Pancreas (tissue), 10 donors: ENCODE measurements at regions not wholly inside any gene's neighbourhood (a gene's known extent, or its start where the extent isn't known, plus 50 kb on each side); places are given as distances from the start of the nearest gene placed in this dataset.

Source experiments
- ATAC-seq, 4 donors: fragments of 200-7000 bp; cut with Tn5 transposase; one replicate each; pipeline versions ENCODE4 v1.8.0 to v1.9.1; 2020; ENCODE audit warnings: mild to moderate bottlenecking in 4 of 4, moderate library complexity in 4 of 4
- DNase-seq, 6 donors: peaks; one replicate each; pipeline ENCODE4 v3.0.0-alpha.2; 2020
- FAIRE-seq: peaks from 2 replicates; lab custom pipeline; 2012; peaks lifted over from hg19 to GRCh38; lab: Jason Lieb, UNC
- H3K27ac ChIP-seq, 4 donors: fragments of 200-600 bp; sonication (generic); 1 replicate in 3 of 4; 2 replicates in 1 of 4; pipeline versions ENCODE4 v1.5.0 to v1.8.0; 2020
- H3K27me3 ChIP-seq, 4 donors: fragments of 200-600 bp; one replicate each; pipeline ENCODE4 v1.8.0; 2021
- H3K36me3 ChIP-seq, 3 donors: fragments of 200-600 bp; sonication (generic) in 1 of 3; one replicate each; pipeline versions ENCODE4 v1.5.0 to v1.8.0; 2020 to 2021
- H3K4me1 ChIP-seq, 3 donors: fragments of 200-600 bp; one replicate each; pipeline ENCODE4 v1.8.0; 2021
- H3K4me3 ChIP-seq, 4 donors: fragments of 200-600 bp; sonication (generic) in 2 of 4; one replicate each; pipeline versions ENCODE4 v1.5.0 to v1.8.0; 2020 to 2021
- H3K9me3 ChIP-seq, 4 donors: fragments of 200-600 bp; one replicate each; pipeline ENCODE4 v1.8.0; 2021
- CTCF ChIP-seq, 4 donors: fragments of 200-600 bp; sonication (generic) in 3 of 4; IDR thresholded peaks; one replicate each; pipeline versions ENCODE4 v1.5.0 to v1.8.0; 2021; ENCODE audit warnings: antibody characterized with exemption in 4 of 4
- WGBS, 2 donors: extraction: QIAGEN DNeasy Blood & Tissue Kit; methylation state at CpG; one replicate each; pipeline ENCODE4 v1.1.7; 2013; 5-methylcytosine and 5-hydroxymethylcytosine counted together
- intact Hi-C, 3 donors: fragments of 100-400 bp; cut with DNase I; formaldehyde crosslinking; loops; one replicate each; pipeline versions ENCODE4 v1.11.1 to v1.14.2; 2022
- donor health status: healthy with polysubstance abuse.
- donor health status: DM: no; HTN: no; CAD: no; lungs with moderate emphysema.
- donor health status: DM: no; HTN: no; CAD: no.
- donor health status: control.
- donor health status: control.
- donor health status: Bipolar disorder and iron deficiency.
- donor health status: DM: yes; HTN: yes; CAD: no.
- donor health status: DM: no; HTN: no; CAD: no.
- donor health status: DM: no; HTN: no; CAD: no.
- donor health status: DM: yes; HTN: yes; CAD: no.

DNA sequence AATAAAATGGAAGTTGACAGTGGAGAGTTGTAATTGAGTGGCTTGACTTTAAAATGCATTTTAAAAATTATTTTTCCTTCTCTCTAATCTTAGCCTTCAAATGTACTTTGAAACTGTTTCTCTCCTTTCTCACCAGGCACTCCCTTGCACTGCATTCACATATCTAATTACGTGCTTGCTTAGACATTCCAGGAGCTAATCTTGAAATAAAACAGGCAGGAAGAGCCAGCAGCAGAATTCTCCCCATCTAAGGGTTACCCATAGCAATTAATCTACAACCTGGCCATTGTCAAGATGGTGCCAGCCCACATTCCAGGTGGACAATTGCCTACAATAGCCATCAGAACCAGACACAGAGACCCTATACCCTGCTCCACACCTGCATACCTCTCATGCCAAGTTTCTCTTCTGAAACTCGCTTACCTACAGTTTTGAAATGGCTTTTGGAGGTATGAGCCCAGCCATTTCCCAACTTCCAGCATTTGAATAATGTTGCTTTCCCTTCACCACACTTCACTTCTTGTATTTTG, 167.6 kb upstream of the GJE1 start:
- intact Hi-C loops: no loop called here
- Histone ChIP-seq H3K36me3 (no peaks in the 10 kb centered on the region), H3K4me3 (no peak overlapping the region), H3K4me1 (no peaks in the 10 kb centered on the region), H3K27me3 (no peaks in the 10 kb centered on the region), H3K9me3 (no peaks in the 10 kb centered on the region), H3K27ac (no peak overlapping the region)
- ATAC-seq (no peak), DNase-seq (no peak), FAIRE-seq (no peak)
- 17 to 24% methylated on average over 2 of the region's 2 CpGs for WGBS, 2 donors
- no peak for TF ChIP-seq CTCF (IDR thresholded peaks at IDR 0.05)

DNA sequence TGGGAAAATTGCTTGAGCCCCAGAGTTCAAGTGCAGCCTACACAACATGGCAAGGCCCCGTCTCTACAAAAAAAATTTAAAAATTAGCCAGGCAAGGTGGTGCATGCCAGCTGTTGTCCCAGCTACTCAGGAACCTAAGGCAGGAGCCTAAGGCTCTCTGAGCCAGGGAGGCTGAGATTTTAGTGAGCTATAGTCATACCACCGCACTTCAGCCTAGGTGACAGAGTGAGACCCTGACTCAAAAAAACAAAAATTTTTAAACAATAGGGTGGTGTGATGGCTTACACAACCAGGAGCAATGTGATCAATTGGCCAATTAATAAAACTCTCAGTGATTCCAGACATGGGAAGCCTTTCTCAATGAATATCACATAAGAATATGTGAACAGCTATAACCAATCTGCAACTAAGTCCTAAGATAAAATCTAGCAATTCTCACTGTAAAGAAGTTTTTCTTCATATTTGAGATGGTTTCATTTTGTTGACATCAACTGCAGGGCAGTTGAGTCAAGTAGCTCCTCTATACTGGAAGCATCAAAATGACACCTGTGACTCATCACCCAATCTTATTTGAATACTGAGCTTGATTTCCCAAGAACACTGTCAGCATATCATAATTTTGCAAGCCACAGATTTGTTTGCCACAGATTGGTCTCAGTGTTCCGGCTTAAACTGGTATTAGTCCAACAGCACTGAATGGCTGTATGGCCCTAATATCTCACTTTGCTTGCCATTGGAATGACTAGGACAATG, 169.0 kb upstream of the GJE1 start:
- no peaks in the 10 kb centered on the region for H3K27me3 ChIP-seq
- WGBS, 2 donors: 70 to 79% methylated on average over 3 of the region's 3 CpGs
- DNase-seq (no peak), FAIRE-seq (no peak), ATAC-seq (no peak)
- H3K36me3 ChIP-seq: no peaks in the 10 kb centered on the region
- no peaks in the 10 kb centered on the region for H3K4me1 ChIP-seq
- H3K27ac ChIP-seq: no peak overlapping the region
- no peak overlapping the region for H3K4me3 ChIP-seq
- no peaks in the 10 kb centered on the region for H3K9me3 ChIP-seq
- TF ChIP-seq CTCF (IDR thresholded peaks at IDR 0.05): no peak
- intact Hi-C loops: no loop called here

DNA sequence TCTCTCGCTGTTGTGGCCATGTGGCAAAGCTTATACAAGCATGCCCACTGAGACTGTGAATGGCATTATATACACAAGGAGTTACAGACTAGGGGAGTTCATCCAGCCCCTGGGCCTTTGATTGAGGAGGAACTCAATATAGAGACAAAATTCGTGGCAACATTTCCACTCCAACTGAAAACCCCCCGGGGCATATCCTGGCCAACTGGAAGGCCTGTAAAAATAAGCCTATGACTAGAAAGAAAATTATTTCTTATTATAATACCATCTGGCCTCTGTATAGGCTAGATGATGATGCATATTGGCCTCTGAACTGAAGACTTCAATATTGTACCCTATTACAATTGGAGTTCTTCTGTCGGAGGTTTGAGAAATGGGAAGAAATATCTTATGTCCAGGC, 175.5 kb upstream of the GJE1 start:
- 55 to 62% methylated on average over 4 of the region's 4 CpGs for WGBS, 2 donors
- no peaks in the 10 kb centered on the region for H3K36me3 ChIP-seq
- H3K9me3 ChIP-seq: no peaks in the 10 kb centered on the region
- no peak overlapping the region for H3K27ac ChIP-seq
- ATAC-seq (no peak), DNase-seq (no peak), FAIRE-seq (no peak)
- TF ChIP-seq CTCF (IDR thresholded peaks at IDR 0.05): no peak
- no peak overlapping the region for H3K4me3 ChIP-seq
- no peaks in the 10 kb centered on the region for H3K4me1 ChIP-seq
- intact Hi-C loops: no loop called here
- no peaks in the 10 kb centered on the region for H3K27me3 ChIP-seq

- FAIRE-seq: no peak
- Histone ChIP-seq H3K36me3 (no peaks in the 10 kb centered on the region), H3K4me1 (no peaks in the 10 kb centered on the region), H3K27ac (no peak overlapping the region), H3K27me3 (no peaks in the 10 kb centered on the region), H3K4me3 (no peak overlapping the region), H3K9me3 (no peaks in the 10 kb centered on the region)
- DNase-seq: no peak
- whole genome bisulfite sequencing, 2 donors: 62 to 67% methylated on average over 1 of the region's 1 CpG
- ATAC-seq: no peak
- TF ChIP-seq CTCF (IDR thresholded peaks at IDR 0.05): no peak
- intact Hi-C loops: no loop called here
Measured at GRCh38 chr6:141956868-141957267, 175.9 kb upstream of the GJE1 start.
